Pancreas (tissue), 10 donors: ENCODE measurements at regions not wholly inside any gene's neighbourhood (a gene's known extent, or its start where the extent isn't known, plus 50 kb on each side); places are given as distances from the start of the nearest gene placed in this dataset.
"Not testable (repeated sequence)": the region's sequence is repeated elsewhere in the genome, so short reads cannot be mapped to it uniquely, and the experiment has no call there.

Experiments used
- ATAC-seq, 4 donors: fragments of 200-7000 bp; cut with Tn5 transposase; one replicate each; pipeline versions ENCODE4 v1.8.0 to v1.9.1; 2020; ENCODE audit warnings: mild to moderate bottlenecking in 4 of 4, moderate library complexity in 4 of 4
- DNase-seq, 6 donors: peaks; one replicate each; pipeline ENCODE4 v3.0.0-alpha.2; 2020
- FAIRE-seq: peaks from 2 replicates; lab custom pipeline; 2012; peaks lifted over from hg19 to GRCh38; lab: Jason Lieb, UNC
- H3K27ac ChIP-seq, 4 donors: fragments of 200-600 bp; sonication (generic); 1 replicate in 3 of 4; 2 replicates in 1 of 4; pipeline versions ENCODE4 v1.5.0 to v1.8.0; 2020
- H3K27me3 ChIP-seq, 4 donors: fragments of 200-600 bp; one replicate each; pipeline ENCODE4 v1.8.0; 2021
- H3K36me3 ChIP-seq, 3 donors: fragments of 200-600 bp; sonication (generic) in 1 of 3; one replicate each; pipeline versions ENCODE4 v1.5.0 to v1.8.0; 2020 to 2021
- H3K4me1 ChIP-seq, 3 donors: fragments of 200-600 bp; one replicate each; pipeline ENCODE4 v1.8.0; 2021
- H3K4me3 ChIP-seq, 4 donors: fragments of 200-600 bp; sonication (generic) in 2 of 4; one replicate each; pipeline versions ENCODE4 v1.5.0 to v1.8.0; 2020 to 2021
- H3K9me3 ChIP-seq, 4 donors: fragments of 200-600 bp; one replicate each; pipeline ENCODE4 v1.8.0; 2021
- CTCF ChIP-seq, 4 donors: fragments of 200-600 bp; sonication (generic) in 3 of 4; IDR thresholded peaks; one replicate each; pipeline versions ENCODE4 v1.5.0 to v1.8.0; 2021; ENCODE audit warnings: antibody characterized with exemption in 4 of 4
- WGBS, 2 donors: extraction: QIAGEN DNeasy Blood & Tissue Kit; methylation state at CpG; one replicate each; pipeline ENCODE4 v1.1.7; 2013; 5-methylcytosine and 5-hydroxymethylcytosine counted together
- intact Hi-C, 3 donors: fragments of 100-400 bp; cut with DNase I; formaldehyde crosslinking; loops; one replicate each; pipeline versions ENCODE4 v1.11.1 to v1.14.2; 2022
- donor health status: healthy with polysubstance abuse.
- donor health status: DM: no; HTN: no; CAD: no; lungs with moderate emphysema.
- donor health status: DM: no; HTN: no; CAD: no.
- donor health status: control.
- donor health status: control.
- donor health status: Bipolar disorder and iron deficiency.
- donor health status: DM: yes; HTN: yes; CAD: no.
- donor health status: DM: no; HTN: no; CAD: no.
- donor health status: DM: no; HTN: no; CAD: no.
- donor health status: DM: yes; HTN: yes; CAD: no.

GRCh38 chr1:9443913-9444445 is 95.3 kb upstream of the SLC25A33 start:
- Histone ChIP-seq H3K36me3 (no peaks in the 10 kb centered on the region), H3K27me3 (no peaks in the 10 kb centered on the region), H3K27ac (no peak overlapping the region), H3K4me3 (no peak overlapping the region), H3K4me1 (peaks cover 38 to 42% (median 40%) of the 10 kb centered on the region in 3 donors), H3K9me3 (no peaks in the 10 kb centered on the region)
- no peak for DNase-seq
- no peak for FAIRE-seq
- no peak for TF ChIP-seq CTCF (IDR thresholded peaks at IDR 0.05)
- no peak for ATAC-seq
- intact Hi-C loops = no loop called here
- 73 to 74% methylated on average over 14 of the region's 14 CpGs for WGBS, 2 donors

DNA sequence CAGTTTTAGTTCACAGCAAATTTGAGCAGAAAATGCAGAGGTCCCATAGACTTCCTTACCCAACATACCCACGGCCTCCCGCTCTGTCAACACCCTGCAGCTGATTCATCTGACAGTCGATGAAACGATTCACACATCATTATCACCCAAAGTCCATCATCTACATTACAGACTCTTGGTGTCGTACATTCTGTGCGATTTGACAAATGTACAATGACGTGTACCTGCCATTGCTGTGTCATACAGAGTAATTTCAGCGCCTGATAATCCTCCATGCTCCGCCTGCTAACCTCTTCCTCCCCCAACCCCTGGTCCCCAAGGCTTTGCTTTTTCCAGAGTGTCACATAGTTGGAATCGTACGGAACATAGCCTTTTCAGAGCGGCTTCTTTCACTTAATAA is 94.7 kb upstream of the SLC25A33 start:
- H3K4me1 ChIP-seq = peaks cover 35 to 37% (median 35%) of the 10 kb centered on the region in 3 donors
- no peaks in the 10 kb centered on the region for H3K36me3 ChIP-seq
- WGBS, 2 donors = 95 to 98% methylated on average over 12 of the region's 12 CpGs
- intact Hi-C loops = no loop called here
- ATAC-seq (no peak), DNase-seq (no peak), FAIRE-seq (no peak)
- H3K9me3 ChIP-seq = no peaks in the 10 kb centered on the region
- no peaks in the 10 kb centered on the region for H3K27me3 ChIP-seq
- no peak overlapping the region for H3K4me3 ChIP-seq
- H3K27ac ChIP-seq = no peak overlapping the region
- no peak for TF ChIP-seq CTCF (IDR thresholded peaks at IDR 0.05)

DNA sequence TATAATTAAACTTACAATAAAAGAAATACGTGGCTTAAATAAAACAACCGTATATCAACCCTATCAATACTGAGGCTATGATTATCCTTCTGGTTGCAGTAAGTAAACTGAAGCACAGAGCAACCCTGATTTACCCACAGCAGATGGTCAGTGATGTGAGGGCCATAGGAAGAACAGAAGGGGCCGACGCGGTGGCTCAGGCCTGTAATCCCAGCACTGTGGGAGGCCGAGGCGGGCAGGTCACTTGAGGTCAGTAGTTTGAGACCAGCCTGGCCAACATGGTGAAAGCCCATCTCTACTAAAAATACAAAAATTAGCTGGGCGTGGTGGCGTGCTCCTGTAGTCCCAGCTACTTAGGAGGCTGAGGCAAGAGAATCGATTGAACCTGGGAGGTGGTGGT is 94.2 kb upstream of the SLC25A33 start:
- H3K27me3 ChIP-seq, ATAC-seq, H3K36me3 ChIP-seq, DNase-seq, intact Hi-C loops, H3K27ac ChIP-seq, H3K9me3 ChIP-seq, H3K4me3 ChIP-seq, FAIRE-seq: not testable (repeated sequence)
- 94 to 98% methylated on average over 10 of the region's 10 CpGs for WGBS, 2 donors
- H3K4me1 ChIP-seq = peaks cover 29 to 32% (median 30%) of the 10 kb centered on the region in 3 donors

DNA sequence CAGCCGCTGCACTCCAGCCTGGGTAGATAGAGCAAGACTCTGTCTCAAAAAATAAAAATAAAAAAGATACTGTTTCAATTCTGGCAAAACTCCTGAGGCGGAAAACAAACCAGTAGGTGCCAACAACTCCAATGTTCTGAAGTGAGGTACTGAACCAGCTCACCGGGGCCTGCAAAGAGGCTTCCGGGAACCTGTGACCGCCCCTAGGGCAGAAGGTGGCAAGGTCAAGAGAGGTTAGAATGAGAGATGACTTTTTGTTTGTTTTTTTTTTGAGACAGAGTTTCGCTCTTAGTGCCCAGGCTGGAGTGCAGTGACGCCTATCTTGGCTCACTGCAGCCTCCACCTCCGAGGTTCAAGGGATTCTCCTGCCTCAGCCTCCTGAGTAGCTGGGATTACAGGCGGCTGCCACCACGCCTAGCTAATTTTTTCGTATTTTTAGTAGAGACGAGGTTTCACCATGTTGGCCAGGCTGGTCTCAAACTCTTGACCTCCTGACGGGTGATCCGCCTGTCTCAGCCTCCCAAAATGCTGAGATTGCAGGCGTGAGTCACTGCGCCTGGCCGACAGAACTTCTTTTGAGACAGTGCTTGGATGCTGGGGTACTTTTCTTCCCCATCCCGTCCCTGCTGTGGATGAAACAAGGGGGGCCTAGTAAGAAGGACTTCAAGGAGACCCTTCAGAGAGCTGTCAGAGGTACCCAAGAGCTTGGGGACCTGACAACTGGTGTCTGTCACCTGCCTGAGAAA is 91.9 kb upstream of the SLC25A33 start:
- Histone ChIP-seq H3K27ac (no peak overlapping the region), H3K9me3 (no peaks in the 10 kb centered on the region), H3K27me3 (no peaks in the 10 kb centered on the region), H3K4me1 (peaks cover 6 to 14% (median 9%) of the 10 kb centered on the region in 3 donors), H3K4me3 (no peak overlapping the region), H3K36me3 (no peaks in the 10 kb centered on the region)
- DNase-seq (no peak), FAIRE-seq (no peak), ATAC-seq (no peak)
- intact Hi-C loops = no loop called here
- TF ChIP-seq CTCF (IDR thresholded peaks at IDR 0.05) = no peak
- WGBS, 2 donors = 91 to 93% methylated on average over 18 of the region's 18 CpGs

- Histone ChIP-seq H3K4me3 (no peak overlapping the region), H3K27me3 (no peaks in the 10 kb centered on the region), H3K27ac (no peak overlapping the region), H3K4me1 (peaks cover 0 to 16% (median 10%) of the 10 kb centered on the region in 3 donors), H3K9me3 (no peaks in the 10 kb centered on the region), H3K36me3 (no peaks in the 10 kb centered on the region)
- intact Hi-C loops = no loop called here
- FAIRE-seq (no peak), DNase-seq (no peak), ATAC-seq (no peak)
- WGBS, 2 donors = 74 to 78% methylated on average over 15 of the region's 15 CpGs
- no peak for TF ChIP-seq CTCF (IDR thresholded peaks at IDR 0.05)
Measured at GRCh38 chr1:9448132-9449109, 90.8 kb upstream of the SLC25A33 start.
